Retinal pigment epithelial cell (primary cell): ENCODE measurements at regions not wholly inside any gene's neighbourhood (a gene's known extent, or its start where the extent isn't known, plus 50 kb on each side); places are given as distances from the start of the nearest gene placed in this dataset.

Experiments used
- DNase-seq: peaks from one replicate; pipeline ENCODE4 v3.0.0-alpha.2; 2010; ENCODE audit warnings: low read depth
- H3K4me3 ChIP-seq: 2 replicates; pipeline ENCODE4 v1.5.1; 2011; ENCODE audit warnings: mild to moderate bottlenecking, low read length, control low read depth, moderate library complexity
- TF ChIP-seq, protein P1 (sequence below): conservative IDR thresholded peaks from 2 replicates; pipeline ENCODE4 v1.5.1; 2011; ENCODE audit warnings: low read depth, low read length, control low read depth, inconsistent platforms

DNA sequence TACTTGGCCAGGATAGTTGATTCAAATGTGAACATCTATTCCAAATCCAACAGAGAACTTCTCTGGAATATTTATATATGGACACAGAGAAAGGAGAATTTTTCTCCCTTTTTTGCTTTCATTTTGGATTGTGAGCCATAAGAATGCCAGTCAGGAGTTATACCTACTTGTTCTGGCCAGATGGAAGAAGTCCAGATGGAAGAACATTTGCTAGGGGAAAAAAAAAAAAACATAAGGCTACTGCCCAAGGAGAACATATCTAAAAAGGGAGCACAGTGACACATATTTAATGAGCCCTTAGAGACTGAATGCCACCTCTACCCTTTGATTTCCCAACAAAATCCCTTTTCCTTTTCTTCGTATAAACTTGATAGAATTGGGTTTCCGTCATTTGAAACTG lies 61.7 kb upstream of the PPP2R2B start:
- DNase-seq: no peak
- no peak overlapping the region for H3K4me3 ChIP-seq
- TF ChIP-seq, protein P1, sequence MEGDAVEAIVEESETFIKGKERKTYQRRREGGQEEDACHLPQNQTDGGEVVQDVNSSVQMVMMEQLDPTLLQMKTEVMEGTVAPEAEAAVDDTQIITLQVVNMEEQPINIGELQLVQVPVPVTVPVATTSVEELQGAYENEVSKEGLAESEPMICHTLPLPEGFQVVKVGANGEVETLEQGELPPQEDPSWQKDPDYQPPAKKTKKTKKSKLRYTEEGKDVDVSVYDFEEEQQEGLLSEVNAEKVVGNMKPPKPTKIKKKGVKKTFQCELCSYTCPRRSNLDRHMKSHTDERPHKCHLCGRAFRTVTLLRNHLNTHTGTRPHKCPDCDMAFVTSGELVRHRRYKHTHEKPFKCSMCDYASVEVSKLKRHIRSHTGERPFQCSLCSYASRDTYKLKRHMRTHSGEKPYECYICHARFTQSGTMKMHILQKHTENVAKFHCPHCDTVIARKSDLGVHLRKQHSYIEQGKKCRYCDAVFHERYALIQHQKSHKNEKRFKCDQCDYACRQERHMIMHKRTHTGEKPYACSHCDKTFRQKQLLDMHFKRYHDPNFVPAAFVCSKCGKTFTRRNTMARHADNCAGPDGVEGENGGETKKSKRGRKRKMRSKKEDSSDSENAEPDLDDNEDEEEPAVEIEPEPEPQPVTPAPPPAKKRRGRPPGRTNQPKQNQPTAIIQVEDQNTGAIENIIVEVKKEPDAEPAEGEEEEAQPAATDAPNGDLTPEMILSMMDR: no peak

DNA sequence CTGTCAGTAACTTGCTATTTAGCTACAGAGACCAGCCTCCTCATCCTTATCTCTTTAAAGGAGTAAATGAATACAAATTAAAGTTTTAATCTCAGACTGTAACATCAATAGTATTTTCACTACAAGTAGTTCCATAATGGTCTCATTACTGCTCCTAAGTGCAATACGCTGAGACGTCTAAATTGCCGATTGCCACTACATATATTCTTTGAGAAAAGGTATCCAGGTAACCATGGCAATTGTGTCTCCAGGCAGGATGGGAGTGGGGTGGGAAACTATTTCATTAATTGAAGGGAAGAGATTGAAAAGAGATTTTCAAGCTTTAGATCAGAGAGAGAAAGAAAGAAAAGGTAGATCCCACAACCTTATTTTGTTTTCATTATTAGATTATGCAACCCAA lies 65.5 kb upstream of the PPP2R2B start:
- no peak for DNase-seq

DNA sequence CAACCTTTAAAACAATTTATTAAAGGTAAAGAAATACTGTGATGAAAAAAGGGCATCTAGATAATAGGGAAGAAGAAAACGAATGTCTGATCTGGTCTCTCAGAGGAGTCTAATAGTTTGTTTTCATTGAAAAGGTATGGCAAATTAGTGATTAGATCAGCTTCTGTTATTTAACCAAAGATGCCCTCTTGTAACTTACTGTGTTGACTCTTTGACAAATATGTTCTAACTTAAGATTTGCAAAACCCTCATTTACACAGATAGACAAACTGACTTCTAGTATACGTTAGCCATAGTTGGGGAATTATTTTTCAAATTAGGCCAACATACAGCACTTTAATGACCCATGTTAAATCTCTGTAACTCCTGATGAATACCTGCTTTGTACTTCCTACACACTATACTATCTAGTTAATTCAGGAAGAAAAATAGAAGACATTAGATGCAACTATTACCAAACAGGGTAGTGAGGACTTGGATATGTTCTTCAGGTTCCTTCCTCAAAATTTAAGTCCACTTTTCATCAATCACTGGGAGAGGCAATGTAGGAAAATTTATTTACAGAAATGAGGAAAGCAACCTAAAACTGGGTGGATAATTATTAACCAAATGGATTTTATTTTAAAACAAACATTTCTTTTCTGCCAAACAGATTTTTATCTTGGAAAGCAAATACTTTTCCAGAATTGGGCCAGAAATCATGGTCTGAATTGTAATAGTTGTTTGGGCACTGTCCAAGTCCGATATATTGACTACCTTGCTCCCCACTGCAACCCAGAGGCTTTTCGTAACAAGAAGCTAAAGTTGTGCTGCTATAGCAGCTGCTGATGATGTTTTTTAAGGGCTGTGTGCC lies 66.4 kb upstream of the PPP2R2B start:
- no peak overlapping the region for H3K4me3 ChIP-seq
- TF ChIP-seq, protein P1: no peak
- no peak for DNase-seq

More for the DNA sequence above, 65.5 kb upstream of the PPP2R2B start:
- TF ChIP-seq, protein P1: no peak
- no peak overlapping the region for H3K4me3 ChIP-seq

- TF ChIP-seq, protein P1: no peak
- no peak for DNase-seq
- H3K4me3 ChIP-seq: no peak overlapping the region
Observed at GRCh38 chr5:146945617-146946084, 67.1 kb upstream of the PPP2R2B start.

GRCh38 chr5:146947181-146947941 lies 68.8 kb upstream of the PPP2R2B start:
- no peak for DNase-seq
- TF ChIP-seq, protein P1: peak; percentile 49
- no peak overlapping the region for H3K4me3 ChIP-seq

DNA sequence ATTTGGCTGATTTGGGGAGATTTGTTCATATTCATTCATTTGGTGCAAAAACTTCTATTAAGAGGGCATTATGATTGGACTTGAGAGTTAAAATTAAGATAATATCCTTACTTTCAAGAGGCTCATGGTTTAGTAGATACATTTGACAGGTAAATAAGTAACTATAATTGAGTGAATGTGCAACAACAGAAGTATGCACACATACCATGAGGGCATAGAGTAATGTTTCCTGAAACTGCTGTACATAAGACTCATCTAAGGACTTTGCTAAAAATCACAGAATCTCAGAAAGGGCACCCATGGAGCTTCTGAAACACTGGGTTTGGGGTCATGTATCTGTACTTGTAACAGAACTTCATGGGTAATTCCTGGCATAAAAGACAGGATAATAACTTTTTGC lies 70.1 kb upstream of the PPP2R2B start:
- TF ChIP-seq, protein P1: no peak
- no peak overlapping the region for H3K4me3 ChIP-seq

More for the DNA sequence above, 70.1 kb upstream of the PPP2R2B start:
- no peak for DNase-seq
